Activated CD8-positive, alpha-beta memory T cell treated with anti-CD3 and anti-CD28 coated beads, Interleukin-2, amount 10 ng/mL, durations not matched to agents 7 days and 5 days (primary cell): ENCODE measurements at regions not wholly inside any gene's neighbourhood (a gene's known extent, or its start where the extent isn't known, plus 50 kb on each side); places are given as distances from the start of the nearest gene placed in this dataset.
"Not testable (repeated sequence)": the region's sequence is repeated elsewhere in the genome, so short reads cannot be mapped to it uniquely, and the experiment has no call there.

Source experiments
- ATAC-seq: fragments of 150-1000 bp; cut with Tn5 transposase; one replicate; pipeline ENCODE4 v1.10.0; 2021; ENCODE audit warnings: moderate library complexity
- CTCF ChIA-PET: fragments of 350-600 bp; sonication (Branson Sonifier 250); formaldehyde crosslinking; loops from one replicate; lab custom pipeline; 2021; ENCODE audit warnings: antibody characterized with exemption; lab: Charles Lee
- DNase-seq: peaks from one replicate; pipeline ENCODE4 v3.0.0-alpha.2; 2020
- H3K27ac Mint-ChIP-seq: one replicate; pipeline ENCODE4 v1.8.0; 2021; ENCODE audit warnings: mild to moderate bottlenecking, mixed read lengths
- H3K27me3 Mint-ChIP-seq: one replicate; pipeline ENCODE4 v1.8.0; 2021; ENCODE audit warnings: mixed read lengths
- H3K36me3 Mint-ChIP-seq: one replicate; pipeline ENCODE4 v1.8.0; 2021; ENCODE audit warnings: mild to moderate bottlenecking, mixed read lengths
- H3K4me1 Mint-ChIP-seq: one replicate; pipeline ENCODE4 v1.8.0; 2021; ENCODE audit warnings: mixed read lengths
- H3K4me3 Mint-ChIP-seq: one replicate; pipeline ENCODE4 v1.8.0; 2021; ENCODE audit warnings: mild to moderate bottlenecking, moderate library complexity, mixed read lengths
- H3K9me3 Mint-ChIP-seq: one replicate; pipeline ENCODE4 v1.8.0; 2022; ENCODE audit warnings: low read depth, mixed read lengths

- H3K4me3 Mint-ChIP-seq, result no peak overlapping the region
- no peak for DNase-seq
- H3K9me3 Mint-ChIP-seq, result no peaks in the 10 kb centered on the region
- no peak for ATAC-seq
- H3K4me1 Mint-ChIP-seq, result peaks cover 1% of the 10 kb centered on the region
- H3K27ac Mint-ChIP-seq, result no peak overlapping the region
- H3K27me3 Mint-ChIP-seq, result peaks cover 2% of the 10 kb centered on the region
- H3K36me3 Mint-ChIP-seq, result no peaks in the 10 kb centered on the region
- CTCF ChIA-PET, result no interaction called here
Measured at GRCh38 chr20:10109641-10110040, 74.9 kb downstream of the ANKEF1 start.

DNA sequence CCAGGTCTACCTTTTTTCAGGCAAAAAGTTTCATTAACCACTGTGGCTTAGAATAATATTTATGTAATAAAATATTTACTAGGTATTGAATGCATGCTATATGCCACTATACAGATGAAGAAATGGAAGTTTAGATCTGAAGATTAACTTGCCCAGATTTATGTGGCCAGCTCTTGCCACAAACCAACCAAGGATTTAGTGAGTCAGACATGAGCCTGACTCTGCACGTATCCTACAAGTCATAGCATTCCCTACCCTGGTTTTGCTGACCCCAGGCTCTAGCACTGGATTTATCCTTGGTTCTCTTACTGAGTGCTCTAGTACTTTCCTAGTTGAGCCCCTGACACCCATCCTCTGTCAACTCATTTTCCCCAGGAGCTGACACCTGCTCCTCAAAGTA is 75.4 kb downstream of the ANKEF1 start:
- no peaks in the 10 kb centered on the region for H3K9me3 Mint-ChIP-seq
- CTCF ChIA-PET, result no interaction called here
- peaks cover 2% of the 10 kb centered on the region for H3K27me3 Mint-ChIP-seq
- H3K4me3 Mint-ChIP-seq, result no peak overlapping the region
- no peak for ATAC-seq
- no peak overlapping the region for H3K27ac Mint-ChIP-seq
- H3K36me3 Mint-ChIP-seq, result no peaks in the 10 kb centered on the region
- DNase-seq, result no peak
- H3K4me1 Mint-ChIP-seq, result peaks cover 3% of the 10 kb centered on the region

- no peak overlapping the region for H3K27ac Mint-ChIP-seq
- ATAC-seq (no peak), DNase-seq (no peak)
- H3K4me1 Mint-ChIP-seq, result peaks cover 9% of the 10 kb centered on the region
- H3K4me3 Mint-ChIP-seq, result no peak overlapping the region
- CTCF ChIA-PET, result no interaction called here
- peaks cover 2% of the 10 kb centered on the region for H3K27me3 Mint-ChIP-seq
- H3K36me3 Mint-ChIP-seq, result no peaks in the 10 kb centered on the region
- no peaks in the 10 kb centered on the region for H3K9me3 Mint-ChIP-seq
Measured at GRCh38 chr20:10111139-10111958, 76.6 kb downstream of the ANKEF1 start.

DNA sequence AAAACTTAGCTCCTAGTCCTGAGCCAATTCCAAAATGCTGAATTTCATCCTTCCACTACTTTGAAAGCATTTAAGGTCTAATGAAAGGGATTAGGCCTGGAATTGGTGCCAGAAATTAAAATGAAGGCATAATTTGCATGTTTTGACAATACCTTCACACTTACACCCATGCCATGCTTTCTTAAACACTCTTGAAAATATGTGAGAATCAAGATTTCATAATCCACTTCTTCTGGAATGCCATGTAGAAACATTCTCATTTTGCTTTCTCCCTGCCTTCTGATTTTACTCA is 77.1 kb downstream of the ANKEF1 start:
- Mint-ChIP-seq H3K4me1 (peaks cover 9% of the 10 kb centered on the region), H3K4me3 (no peak overlapping the region)
- CTCF ChIA-PET, result no interaction called here

GRCh38 chr20:10113746-10114145 is 79.0 kb downstream of the ANKEF1 start:
- Mint-ChIP-seq H3K36me3 (no peaks in the 10 kb centered on the region), H3K27me3 (peaks cover 2% of the 10 kb centered on the region), H3K27ac (no peak overlapping the region), H3K4me3 (no peak overlapping the region), H3K4me1 (peaks cover 9% of the 10 kb centered on the region), H3K9me3 (no peaks in the 10 kb centered on the region)
- DNase-seq, result no peak
- no peak for ATAC-seq
- CTCF ChIA-PET, result no interaction called here

More for the DNA sequence above, 77.1 kb downstream of the ANKEF1 start:
- H3K9me3 Mint-ChIP-seq, result no peaks in the 10 kb centered on the region
- no peak overlapping the region for H3K27ac Mint-ChIP-seq
- H3K27me3 Mint-ChIP-seq, result peaks cover 2% of the 10 kb centered on the region
- DNase-seq (no peak), ATAC-seq (no peak)
- H3K36me3 Mint-ChIP-seq, result no peaks in the 10 kb centered on the region

DNA sequence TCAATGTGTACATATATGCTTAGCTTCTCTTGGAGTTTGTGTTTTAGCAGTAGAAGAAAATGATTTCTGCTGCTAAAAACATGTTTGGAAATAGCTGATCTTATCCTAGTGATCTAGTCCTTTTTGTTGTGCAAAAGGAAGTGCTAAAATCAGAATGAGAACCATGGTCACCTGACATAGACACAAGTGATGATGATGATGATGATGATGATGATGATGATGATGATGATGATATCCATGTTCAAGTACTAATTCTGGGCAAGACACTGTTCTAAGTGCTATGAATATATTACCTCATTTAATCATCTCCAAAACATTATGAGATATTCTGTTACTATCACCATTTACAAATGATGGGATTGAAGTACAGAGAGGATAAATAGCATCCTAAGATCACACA is 79.8 kb downstream of the ANKEF1 start:
- ATAC-seq (no peak), DNase-seq (no peak)
- CTCF ChIA-PET, result no interaction called here
- Mint-ChIP-seq H3K4me3 (no peak overlapping the region), H3K27me3 (peaks cover 2% of the 10 kb centered on the region), H3K27ac (no peak overlapping the region), H3K9me3 (no peaks in the 10 kb centered on the region), H3K4me1 (peaks cover 9% of the 10 kb centered on the region), H3K36me3 (no peaks in the 10 kb centered on the region)

DNA sequence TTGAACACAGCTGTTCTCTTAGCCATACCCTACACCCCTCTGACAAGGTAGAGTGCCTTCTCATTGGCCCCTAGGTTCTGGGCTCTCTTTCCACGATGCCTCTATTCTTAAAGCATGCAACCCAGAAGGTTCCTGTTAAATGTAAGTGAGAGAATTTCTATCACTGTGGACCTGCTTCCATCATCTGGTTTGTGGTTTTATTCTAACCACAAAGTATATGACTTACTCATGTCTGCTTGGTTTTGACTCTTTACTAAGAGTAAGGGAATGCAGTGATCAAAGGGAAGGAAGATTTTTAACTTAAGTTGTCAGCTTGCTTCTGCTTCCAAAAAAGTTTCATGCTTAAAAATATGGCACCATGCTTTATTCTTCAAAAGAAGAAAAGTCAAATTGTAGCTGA is 80.2 kb downstream of the ANKEF1 start:
- DNase-seq (no peak), ATAC-seq (no peak)
- H3K27me3 Mint-ChIP-seq, result peaks cover 2% of the 10 kb centered on the region
- no peaks in the 10 kb centered on the region for H3K9me3 Mint-ChIP-seq
- CTCF ChIA-PET, result no interaction called here
- no peaks in the 10 kb centered on the region for H3K36me3 Mint-ChIP-seq
- peaks cover 9% of the 10 kb centered on the region for H3K4me1 Mint-ChIP-seq
- no peak overlapping the region for H3K4me3 Mint-ChIP-seq
- H3K27ac Mint-ChIP-seq, result no peak overlapping the region

GRCh38 chr20:10119336-10119735 is 84.5 kb downstream of the ANKEF1 start:
- CTCF ChIA-PET, result no interaction called here
- no peaks in the 10 kb centered on the region for H3K27me3 Mint-ChIP-seq
- no peak for DNase-seq
- no peak overlapping the region for H3K4me3 Mint-ChIP-seq
- H3K4me1 Mint-ChIP-seq, result peaks cover 8% of the 10 kb centered on the region
- H3K27ac Mint-ChIP-seq, result no peak overlapping the region
- no peak for ATAC-seq
- peaks cover 2% of the 10 kb centered on the region for H3K9me3 Mint-ChIP-seq
- no peaks in the 10 kb centered on the region for H3K36me3 Mint-ChIP-seq

GRCh38 chr20:10124883-10125282 is 90.1 kb downstream of the ANKEF1 start:
- CTCF ChIA-PET, H3K9me3 Mint-ChIP-seq, H3K27me3 Mint-ChIP-seq: not testable (repeated sequence)

GRCh38 chr20:10125757-10126156 is 91.0 kb downstream of the ANKEF1 start:
- no peak overlapping the region for H3K27ac Mint-ChIP-seq
- peaks cover 1% of the 10 kb centered on the region for H3K36me3 Mint-ChIP-seq
- no peaks in the 10 kb centered on the region for H3K27me3 Mint-ChIP-seq
- H3K9me3 Mint-ChIP-seq, result peaks cover 10% of the 10 kb centered on the region
- DNase-seq, result no peak
- ATAC-seq, result no peak
- CTCF ChIA-PET, result no interaction called here
- H3K4me3 Mint-ChIP-seq, result no peak overlapping the region
- H3K4me1 Mint-ChIP-seq, result no peaks in the 10 kb centered on the region

More at GRCh38 chr20:10124883-10125282, 90.1 kb downstream of the ANKEF1 start:
- not testable (repeated sequence) for ATAC-seq, H3K27ac Mint-ChIP-seq, H3K36me3 Mint-ChIP-seq, H3K4me3 Mint-ChIP-seq, H3K4me1 Mint-ChIP-seq, DNase-seq

DNA sequence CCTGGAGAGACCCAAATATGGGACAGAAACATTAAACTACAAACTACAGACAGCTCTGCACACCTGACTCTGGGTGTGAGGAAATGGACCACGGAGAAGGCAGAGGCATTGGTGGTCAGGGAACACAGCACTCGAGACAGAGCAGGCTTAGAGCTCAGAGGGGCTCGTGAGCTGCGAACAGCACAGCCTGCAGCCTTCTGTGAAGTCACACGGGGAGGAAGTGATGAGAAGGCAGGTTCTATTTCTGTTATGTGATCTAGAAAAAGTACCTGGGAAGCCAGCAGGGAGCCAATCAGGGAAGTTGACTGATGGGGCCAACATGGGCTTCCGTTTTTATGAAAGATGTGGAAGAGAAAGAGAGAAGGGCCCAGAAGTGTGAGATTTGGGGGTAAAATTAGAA is 88.9 kb upstream of the SNAP25 start:
- Mint-ChIP-seq H3K36me3 (no peaks in the 10 kb centered on the region), H3K27ac (no peak overlapping the region), H3K9me3 (peaks cover 4% of the 10 kb centered on the region), H3K27me3 (no peaks in the 10 kb centered on the region), H3K4me1 (no peaks in the 10 kb centered on the region), H3K4me3 (no peak overlapping the region)
- DNase-seq (no peak), ATAC-seq (no peak)
- CTCF ChIA-PET, result no interaction called here

DNA sequence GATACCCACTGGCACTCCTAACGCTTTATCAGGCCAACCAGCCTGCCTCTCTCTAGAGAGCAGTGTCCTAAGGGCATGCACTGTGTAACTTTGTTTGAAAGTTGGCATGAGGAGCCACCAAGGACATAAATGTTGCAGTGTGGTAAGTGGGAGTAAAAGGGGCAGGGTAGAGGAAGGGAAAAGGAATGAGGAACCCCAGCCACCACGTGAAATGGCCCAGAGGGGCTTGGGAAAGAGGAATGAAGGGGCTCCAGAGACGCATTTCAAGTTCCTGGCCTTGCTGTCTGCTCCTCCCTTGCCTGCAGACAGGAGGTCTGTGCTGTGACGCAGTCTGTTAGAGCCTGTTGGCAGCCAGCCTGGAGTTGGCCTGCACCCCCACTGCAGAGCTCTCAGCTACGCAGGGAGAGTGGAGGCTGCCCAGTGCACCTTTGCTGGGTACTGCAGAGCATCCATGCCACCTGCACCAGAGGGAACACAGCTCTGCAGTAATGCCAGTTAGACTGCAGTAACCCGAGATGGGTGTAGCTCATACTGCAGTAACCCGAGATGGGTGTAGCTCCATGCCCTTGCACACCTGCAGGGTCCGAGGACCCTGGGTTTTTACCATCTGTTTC is 86.8 kb upstream of the SNAP25 start:
- ATAC-seq (no peak), DNase-seq (no peak)
- H3K27me3 Mint-ChIP-seq, result no peaks in the 10 kb centered on the region
- no peaks in the 10 kb centered on the region for H3K9me3 Mint-ChIP-seq
- CTCF ChIA-PET, result no interaction called here
- no peak overlapping the region for H3K4me3 Mint-ChIP-seq
- no peaks in the 10 kb centered on the region for H3K4me1 Mint-ChIP-seq
- H3K27ac Mint-ChIP-seq, result no peak overlapping the region
- no peaks in the 10 kb centered on the region for H3K36me3 Mint-ChIP-seq

GRCh38 chr20:10132387-10132786 is 86.2 kb upstream of the SNAP25 start:
- no peak for DNase-seq
- no peak overlapping the region for H3K4me3 Mint-ChIP-seq
- no peak overlapping the region for H3K27ac Mint-ChIP-seq
- ATAC-seq, result no peak
- CTCF ChIA-PET, result no interaction called here
- H3K4me1 Mint-ChIP-seq, result no peaks in the 10 kb centered on the region
- H3K9me3 Mint-ChIP-seq, result no peaks in the 10 kb centered on the region
- H3K27me3 Mint-ChIP-seq, result no peaks in the 10 kb centered on the region
- H3K36me3 Mint-ChIP-seq, result no peaks in the 10 kb centered on the region

GRCh38 chr20:10133532-10133931 is 85.1 kb upstream of the SNAP25 start:
- no peak overlapping the region for H3K4me3 Mint-ChIP-seq
- no peaks in the 10 kb centered on the region for H3K4me1 Mint-ChIP-seq
- ATAC-seq, result no peak
- H3K27me3 Mint-ChIP-seq, result no peaks in the 10 kb centered on the region
- no peaks in the 10 kb centered on the region for H3K36me3 Mint-ChIP-seq
- H3K27ac Mint-ChIP-seq, result no peak overlapping the region
- H3K9me3 Mint-ChIP-seq, result no peaks in the 10 kb centered on the region
- CTCF ChIA-PET, result no interaction called here
- no peak for DNase-seq
